ENCODE measurements at regions not wholly inside any gene's neighbourhood (a gene's known extent, or its start where the extent isn't known, plus 50 kb on each side); places are given as distances from the start of the nearest gene placed in this dataset.
"Not testable (repeated sequence)": the region's sequence is repeated elsewhere in the genome, so short reads cannot be mapped to it uniquely, and the experiment has no call there.

DNA sequence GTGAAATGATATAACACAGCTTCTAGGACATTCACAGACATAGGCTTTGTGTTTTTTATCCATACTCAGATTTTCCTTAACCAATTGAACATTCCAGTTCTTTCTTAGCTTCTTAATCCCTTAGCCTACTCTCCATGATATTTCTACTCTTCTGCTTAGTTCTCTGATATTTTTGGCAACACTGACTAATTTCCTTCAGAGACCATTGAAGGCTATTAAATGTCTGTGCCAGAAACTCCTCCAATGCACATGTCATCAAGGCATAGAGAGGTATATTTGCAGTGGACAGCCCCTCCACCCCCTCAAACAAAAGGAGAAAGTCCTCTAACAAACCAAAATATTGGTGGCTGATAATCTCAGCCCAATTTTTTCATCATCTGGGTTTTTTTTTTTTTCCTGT, 105.9 kb upstream of the TSC22D2 start:
- no peak for DNase-seq (ENCODE audit: low spot score)

DNA sequence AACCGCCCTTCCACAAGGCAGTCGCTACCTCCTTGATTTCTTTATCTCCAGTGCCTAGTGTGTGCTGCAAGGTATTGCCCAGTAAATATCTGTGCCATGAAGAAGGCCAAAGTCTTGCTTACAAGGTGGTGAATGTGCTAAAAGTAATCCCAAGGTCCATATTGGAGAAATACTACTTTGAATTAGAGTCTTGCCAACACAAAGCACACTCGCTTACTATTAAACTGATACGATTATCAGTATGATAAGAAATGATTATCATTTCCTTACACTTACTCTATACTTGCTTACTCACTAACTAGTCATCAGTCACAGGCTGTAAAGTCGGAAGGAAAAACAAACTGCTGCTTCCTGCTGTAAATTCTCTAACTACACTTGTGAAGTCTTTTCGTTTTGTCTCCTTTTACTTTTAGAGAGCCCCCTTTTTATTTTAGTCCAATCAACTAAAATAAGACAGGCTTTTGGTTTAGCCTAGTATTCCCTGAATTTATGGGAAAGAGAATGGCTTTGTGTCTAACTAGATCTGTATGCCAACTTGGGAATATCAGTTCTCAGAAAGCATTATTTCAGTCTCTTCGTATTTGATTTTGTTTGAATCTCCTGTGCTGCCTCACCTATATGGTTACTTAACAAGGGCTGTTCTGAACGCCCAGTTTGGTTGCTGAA, 107.1 kb upstream of the TSC22D2 start:
- no peak for DNase-seq (ENCODE audit: low spot score)

DNA sequence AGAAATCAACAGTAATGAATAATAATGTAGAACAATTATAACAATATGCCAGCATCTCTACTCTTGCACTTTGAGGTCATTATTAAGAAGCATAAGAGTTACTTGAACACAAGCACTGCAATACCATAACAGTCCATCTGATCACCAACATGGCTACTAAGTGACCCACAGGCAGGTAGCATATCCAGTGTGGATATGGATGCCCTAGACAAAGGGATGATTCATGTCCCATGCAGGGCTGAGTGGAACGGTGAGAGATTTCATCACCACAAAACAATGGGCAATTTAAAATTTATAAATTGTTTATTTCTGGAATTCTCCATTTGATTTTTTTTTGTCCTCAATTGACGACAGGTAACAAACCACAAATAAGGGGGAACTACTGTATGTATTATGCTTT, 107.7 kb upstream of the TSC22D2 start:
- no peak for DNase-seq (ENCODE audit: low spot score)

DNA sequence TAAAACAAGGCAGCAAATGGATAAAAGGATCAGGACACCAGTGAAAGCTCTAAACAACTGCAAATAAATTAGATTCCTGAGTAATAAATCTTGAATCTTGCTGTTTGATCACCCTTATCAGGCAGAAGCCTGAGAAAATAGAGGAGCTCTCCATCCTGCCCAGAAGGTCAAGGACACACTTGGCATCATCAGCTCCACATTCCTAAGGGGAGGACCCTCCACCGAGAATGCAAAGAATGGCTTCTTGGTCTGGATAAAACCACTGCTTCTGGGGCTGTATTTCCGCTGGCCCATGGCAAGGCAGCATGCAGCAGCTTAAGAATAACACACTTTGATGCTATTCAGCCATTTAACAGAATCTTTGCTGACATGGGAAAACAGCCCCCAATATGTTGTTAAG, 108.9 kb upstream of the TSC22D2 start:
- DNase-seq (ENCODE audit: low spot score): no peak

DNA sequence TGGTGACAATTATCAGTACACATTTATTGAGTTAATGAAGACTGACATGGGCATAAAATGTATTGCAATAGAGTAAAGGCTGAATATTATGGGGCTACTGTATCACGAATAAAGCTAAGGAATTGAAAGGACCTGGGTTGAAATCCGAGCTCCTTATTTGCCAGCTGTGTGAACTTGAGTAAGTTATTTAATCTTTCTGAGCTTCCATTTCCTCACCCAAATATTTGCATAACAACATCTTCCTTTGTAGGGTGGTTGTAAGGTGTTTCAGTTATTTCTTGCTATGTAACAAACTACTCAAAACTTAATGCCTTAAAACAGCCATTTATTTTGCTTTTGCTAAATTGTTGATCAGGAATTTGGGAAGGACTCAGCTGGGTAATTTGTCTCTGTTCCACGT, 111.1 kb upstream of the TSC22D2 start:
- DNase-seq (ENCODE audit: low spot score): no peak

DNA sequence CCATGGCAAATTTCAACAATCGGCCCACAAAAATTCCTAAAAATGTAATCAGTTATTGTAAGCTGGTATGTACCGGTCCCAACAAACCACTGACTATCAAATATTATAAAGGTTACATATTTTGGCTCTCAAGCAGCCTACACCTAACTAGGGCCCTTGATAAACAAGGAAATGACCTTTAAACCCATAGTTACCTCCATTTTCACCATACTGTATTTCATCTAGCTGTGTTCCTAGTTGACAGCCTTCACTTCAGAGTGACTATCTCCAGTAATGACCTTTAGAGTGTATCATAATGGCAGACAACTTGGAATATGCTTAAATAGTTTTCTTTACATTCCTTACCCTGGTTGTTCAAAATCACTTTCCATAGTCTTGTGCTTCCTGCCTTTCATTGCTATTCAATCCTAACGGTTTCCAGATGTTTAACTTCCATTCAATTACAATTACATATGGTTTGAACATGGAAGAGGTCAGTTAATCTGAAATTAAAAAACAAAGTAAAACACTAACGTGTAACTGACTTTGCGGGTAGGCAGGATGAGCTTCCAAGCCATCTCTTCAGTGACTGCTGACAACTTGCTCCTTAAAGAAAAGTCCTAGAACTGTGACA, 111.9 kb upstream of the TSC22D2 start:
- no peak for DNase-seq (ENCODE audit: low spot score)

DNA sequence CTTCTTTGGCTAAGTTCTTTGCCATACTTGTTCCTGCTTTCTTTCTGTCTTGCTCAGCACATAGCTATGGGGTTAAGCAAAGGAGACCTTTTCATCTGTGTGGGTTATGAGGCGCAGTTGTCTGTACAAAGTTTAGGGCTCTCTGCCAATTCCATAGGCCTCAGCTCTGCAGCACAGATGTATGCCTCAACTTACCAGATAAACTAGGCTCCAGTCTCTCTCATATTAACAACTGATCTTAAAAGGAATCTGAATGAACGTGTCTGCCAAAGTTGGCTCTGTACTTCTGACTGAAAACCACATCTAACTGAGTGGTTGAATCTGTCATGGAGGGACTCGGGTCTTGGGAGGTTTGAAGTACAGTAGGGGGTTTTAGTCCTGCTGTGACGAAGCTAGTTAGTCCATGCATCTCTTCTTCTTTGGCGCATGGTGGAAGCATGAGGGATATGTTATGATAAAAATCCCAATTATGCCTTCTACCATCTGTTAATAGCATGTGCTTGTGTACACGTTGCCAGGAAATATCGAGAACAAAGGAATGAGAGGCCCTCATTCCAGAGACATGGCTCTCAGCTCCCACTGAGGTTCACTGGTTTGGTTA, 114.6 kb upstream of the TSC22D2 start:
- no peak for DNase-seq (ENCODE audit: low spot score)

DNA sequence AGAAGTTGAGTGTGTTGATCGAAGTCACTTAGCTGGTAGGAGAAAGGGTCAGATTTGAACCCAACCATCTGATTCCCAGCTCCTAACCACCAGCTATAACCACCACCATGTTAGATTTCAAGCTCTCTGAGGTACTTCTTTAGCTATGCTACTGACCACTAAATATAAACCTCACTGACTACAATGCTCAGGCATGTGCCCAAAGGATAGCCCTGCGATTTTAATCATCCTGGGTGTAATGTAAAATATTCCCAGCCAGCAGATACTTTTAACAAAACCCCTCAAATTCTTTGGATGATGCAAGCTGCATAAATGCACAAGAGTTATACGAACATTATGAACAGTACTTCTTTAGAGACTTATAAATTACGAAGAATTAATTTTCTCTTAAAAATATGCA, 115.2 kb upstream of the TSC22D2 start:
- no peak for DNase-seq (ENCODE audit: low spot score)

DNA sequence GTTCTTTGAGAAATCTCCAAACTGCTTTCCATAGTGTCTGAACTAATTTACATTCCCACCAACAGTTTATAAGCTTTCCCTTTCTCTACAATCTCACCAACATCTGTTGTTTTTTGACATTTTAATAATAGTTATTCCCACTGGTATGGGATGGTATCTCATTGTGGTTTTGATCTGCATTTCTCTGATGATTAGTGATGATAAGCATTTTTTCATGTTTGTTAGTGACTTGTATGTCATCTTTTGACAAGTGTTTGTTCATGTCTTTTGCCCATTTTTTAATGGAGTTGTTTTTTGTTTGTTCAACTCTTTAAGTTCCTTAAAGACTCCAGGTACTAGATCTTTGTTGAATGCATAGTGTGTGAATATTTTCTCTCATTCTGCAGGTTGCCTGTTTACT, 116.6 kb upstream of the TSC22D2 start:
- no peak for DNase-seq (ENCODE audit: low spot score)

DNA sequence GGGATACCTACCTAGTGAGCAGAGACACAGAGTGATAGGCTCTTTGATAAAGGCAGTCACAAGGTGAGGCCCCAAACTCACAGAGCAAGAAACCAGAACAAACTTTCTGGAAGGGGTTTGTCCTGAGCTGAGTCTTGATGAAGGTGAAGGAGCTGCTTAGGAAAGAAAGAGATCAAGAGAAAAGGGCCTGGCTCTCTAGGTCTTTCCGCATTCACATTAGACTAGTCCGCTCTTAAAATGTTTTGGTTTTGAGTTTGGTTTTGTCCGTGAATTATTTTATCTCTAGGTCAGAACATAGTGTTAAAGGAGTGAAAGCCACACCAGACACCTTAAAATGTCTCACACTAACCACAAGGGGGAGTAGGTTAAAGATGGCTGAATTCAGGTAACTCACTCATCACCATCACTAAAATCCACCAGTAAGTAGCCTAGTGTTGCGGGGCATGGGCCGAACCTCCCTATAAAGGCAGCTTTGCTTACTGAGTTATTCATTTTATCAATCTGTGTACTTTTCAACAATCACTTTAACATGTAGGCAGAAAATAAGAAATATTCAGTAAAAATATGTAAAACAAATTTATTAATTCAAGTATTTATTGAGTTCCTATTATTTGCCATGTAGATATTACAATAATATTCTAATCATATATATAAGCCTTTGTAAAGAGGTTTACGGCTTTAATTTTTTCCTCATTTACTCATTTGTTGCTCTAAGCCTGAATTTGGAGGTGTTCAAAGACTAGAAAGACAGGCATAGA, 121.5 kb upstream of the TSC22D2 start:
- no peak for DNase-seq (ENCODE audit: low spot score)

DNA sequence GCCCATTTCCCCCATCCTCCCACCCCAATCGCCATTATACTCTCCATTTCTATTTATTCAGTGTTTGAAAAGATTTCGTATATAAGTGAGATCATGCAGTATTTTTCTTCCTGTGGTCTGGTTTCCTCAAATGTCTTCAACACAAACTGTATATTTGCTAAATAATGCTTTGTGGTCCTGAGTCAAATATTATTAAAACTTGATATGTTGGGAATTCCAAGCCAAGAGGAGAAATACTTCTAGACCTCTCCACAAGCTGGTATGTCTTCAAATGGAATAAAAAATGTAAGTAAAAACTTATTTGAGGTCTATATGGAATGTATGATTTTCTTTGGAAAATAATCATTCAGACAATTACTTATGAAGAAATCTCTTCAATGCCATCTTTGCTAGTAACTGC, 122.5 kb upstream of the TSC22D2 start:
- no peak for DNase-seq (ENCODE audit: low spot score)

DNA sequence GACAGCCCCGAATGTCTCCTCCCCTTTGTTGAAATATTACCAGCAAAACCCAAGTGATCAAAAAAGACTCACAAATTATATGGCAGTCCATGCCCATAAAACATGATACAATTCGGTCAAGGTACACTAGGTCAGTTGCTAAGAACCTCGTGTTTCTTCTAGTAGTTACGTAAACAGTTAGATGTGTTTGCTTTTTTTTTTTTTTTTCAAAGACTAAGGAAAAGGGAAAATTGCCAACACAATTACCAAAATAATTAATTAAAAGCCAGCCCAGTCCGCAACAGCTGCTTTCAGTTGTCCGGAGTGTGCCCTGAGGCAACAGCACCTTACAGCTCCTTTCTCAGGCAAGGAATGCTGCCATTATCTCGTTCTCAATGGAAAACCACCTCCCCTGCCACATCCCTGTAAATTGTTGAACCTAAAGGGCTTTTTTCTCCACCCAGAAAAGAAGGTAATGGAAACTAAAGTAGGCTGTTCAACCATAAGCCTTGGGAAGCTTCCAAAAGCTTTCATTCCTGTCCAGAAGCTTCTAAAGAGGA, 129.2 kb upstream of the TSC22D2 start:
- no peak for DNase-seq (ENCODE audit: low spot score)

DNA sequence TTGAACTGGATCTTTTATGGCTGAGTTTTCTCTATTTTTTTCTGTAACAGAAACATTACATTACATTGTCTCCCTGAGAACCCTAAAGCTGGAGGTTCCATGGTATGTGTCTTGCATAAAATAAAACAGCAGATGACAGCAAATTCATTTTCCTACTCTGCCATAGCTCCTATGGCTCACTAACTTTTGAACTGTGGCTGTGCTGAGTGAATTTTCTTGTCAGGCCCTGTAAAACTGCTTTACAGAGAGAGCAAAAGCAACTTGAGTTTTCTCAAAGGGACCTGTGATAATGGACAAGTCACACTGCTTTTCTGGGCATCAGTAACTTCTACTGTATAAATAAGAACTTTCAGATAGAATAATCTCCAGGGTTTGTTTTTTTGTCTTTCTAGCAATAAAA, 129.9 kb upstream of the TSC22D2 start:
- no peak for DNase-seq (ENCODE audit: low spot score)

DNA sequence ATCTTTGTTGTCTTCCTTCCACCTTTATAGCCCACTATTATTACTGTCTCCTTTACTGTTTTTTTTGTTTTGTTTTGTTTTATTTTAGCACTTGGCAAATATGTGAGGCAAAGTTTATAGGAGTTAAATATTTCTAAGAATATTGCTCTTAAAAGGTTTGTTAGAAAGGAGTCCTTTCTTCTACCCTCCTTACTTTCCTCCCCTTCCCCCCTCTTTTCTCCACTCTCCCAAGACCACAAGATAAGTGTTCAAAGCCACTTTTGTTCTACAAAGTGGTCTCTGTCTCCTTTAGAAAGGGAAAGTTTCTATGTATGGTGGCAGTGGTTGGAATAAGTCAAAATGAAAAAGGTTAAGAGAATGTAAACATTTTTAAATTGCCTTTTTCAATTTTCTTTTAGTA, 130.7 kb upstream of the TSC22D2 start:
- no peak for DNase-seq (ENCODE audit: low spot score)

DNA sequence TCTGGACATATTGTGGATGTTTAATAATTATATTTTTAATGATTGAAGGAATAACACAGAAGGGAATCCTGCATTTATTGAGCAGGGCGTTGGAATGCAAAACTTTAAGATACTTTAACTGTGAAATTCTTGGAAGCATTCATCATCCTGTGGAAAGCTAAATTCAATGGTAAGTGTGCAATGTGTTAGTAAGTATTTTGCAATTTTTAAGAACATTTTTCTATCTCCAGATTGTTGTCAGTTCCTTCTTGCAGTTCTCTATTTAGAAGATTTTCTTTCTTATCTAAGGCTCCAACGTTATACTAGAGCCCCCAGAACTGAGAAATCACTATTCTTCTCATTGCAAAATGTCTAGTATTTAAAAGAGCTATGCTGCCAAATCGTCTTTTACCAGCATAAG, 132.2 kb upstream of the TSC22D2 start:
- DNase-seq (ENCODE audit: low spot score): no peak

DNA sequence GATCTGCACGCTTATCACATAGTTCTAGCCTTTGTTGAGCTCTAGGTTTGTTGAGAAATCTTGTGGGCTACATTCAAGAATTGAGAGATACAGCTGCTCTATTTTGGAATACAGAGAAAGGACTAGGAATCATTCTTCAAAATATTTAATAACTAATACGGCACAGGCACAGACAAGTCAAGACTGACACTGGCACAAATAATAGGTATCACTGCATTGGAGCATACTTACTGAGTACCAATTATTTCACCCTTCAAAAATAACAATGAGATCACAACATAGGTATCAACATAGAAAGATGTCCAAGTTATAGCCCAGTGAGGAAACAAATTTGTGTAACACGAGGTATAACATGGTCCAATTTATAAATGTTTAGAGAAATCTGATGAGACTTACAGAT, 133.7 kb upstream of the TSC22D2 start:
- no peak for DNase-seq (ENCODE audit: low spot score)

DNA sequence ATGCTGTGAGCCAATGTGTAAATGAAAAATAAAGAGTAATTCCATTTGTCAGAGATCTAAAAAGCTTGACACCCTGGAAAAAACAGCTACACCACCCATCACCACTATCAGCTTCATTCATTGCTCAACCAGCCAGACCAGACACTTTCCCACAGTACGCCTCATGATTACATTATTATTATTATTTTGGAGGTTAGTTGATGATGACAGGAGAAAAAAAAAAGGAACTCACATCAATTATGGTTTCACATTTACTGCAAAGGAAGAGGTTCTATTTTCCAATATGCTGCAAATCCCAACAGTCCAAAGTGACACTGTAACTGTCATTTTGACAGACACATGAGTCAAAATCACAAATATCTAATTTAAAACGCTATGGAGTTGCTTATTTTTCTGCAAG, 134.7 kb upstream of the TSC22D2 start:
- no peak for DNase-seq (ENCODE audit: low spot score)

DNA sequence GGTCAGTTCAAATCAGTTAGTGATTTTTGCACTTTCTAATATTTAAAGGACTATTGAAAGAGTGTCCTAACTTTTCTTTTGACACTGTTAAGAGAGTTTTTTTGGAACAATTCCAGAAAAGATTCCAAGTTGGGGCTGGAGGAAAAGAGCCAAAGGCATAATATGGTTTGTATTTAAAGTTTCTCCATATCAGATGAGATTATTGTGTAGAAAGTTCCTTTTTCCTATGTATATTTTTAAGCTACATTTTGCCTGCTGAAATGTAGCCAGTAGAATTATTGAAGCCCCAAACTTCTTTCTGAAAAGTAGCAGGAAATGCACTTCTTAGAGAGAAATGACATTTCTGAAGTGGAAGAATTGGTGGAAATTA, 136.5 kb upstream of the TSC22D2 start:
- no peak for DNase-seq (ENCODE audit: low spot score)

DNA sequence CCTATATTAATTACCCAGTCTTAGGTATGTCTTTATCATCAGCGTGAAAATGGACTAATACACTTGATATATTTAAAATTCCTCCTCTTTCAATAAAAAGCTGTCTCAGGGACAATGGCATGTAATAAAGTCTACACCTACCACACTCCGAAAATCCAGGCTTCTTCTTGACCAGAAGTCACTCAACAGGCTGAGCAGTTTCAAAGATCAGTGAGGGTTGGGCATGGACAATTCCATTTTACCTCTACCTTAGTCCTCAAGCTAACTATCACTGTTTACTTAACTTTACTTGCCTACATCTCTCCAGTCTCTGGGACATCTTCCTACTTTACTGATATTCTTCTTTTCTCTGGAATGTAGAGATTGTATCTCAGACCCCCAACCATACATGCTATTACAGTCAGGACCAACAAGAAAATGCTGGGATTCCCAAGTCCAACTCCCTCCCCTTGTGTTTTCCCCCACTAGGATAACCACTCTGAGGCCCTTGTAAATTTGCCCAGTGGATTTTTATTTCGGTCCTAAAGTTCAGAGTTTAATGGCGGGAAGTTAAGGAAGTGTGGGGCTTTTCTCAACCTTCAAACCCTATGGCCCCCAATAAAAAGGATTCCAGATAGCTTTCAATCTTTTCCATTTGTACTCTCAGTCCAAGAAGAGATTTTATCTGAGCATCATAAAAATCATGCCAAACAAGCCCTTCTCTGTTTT, 137.1 kb upstream of the TSC22D2 start:
- DNase-seq (ENCODE audit: low spot score): no peak

DNA sequence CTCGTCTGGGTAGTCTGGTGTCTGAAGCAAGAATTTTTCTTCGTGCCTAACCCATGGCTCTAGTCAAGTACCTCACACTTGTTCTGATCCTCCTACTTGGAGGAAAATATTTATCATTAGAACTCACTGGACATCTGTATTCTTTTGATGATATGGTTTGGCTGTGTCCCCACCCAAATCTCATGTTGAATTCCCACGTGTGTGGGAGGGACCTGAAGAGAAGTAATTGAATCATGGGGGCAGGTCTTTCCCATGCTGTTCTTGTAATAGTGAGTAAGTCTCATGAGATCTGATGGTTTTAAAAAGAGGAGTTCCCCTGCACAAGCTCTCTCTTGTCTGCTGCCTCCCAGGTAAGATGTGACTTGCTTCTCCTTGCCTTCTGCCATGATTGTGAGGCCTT, 137.7 kb upstream of the TSC22D2 start:
- DNase-seq (ENCODE audit: low spot score): not testable (repeated sequence)

DNA sequence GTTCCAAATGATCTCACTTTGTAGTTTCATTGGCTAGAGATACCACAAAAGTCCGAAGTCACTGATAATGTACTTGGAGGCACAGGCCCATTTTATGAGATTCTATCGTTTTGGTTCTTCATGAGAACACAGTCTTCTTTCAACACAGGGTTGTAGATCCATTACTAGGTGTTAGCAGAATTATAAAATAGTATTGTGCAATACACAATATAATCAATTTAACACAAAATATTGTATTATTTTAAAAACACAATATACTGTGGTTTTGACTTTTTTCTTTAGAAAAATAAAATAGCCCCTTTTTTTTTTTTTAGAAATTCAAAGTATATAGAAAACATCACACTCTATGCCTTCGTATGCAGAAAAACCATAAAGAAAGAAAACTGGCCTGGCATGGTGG, 138.6 kb upstream of the TSC22D2 start:
- DNase-seq (ENCODE audit: low spot score): no peak
